K562 (cell line): ENCODE measurements at regions not wholly inside any gene's neighbourhood (a gene's known extent, or its start where the extent isn't known, plus 50 kb on each side); places are given as distances from the start of the nearest gene placed in this dataset.

ENCODE experiments used
- ATAC-seq: fragments of 200-7000 bp; cut with Tn5 transposase; 3 replicates; pipeline ENCODE4 v1.9.1; 2020; ENCODE audit warnings: moderate library complexity
- BruUV-seq: library from RNA; stranded (reverse); fragments of 400-500 nt; replicated peaks from 2 replicates; lab custom pipeline; 2021; lab: Mats Ljungman, UMichigan
- CTCF ChIA-PET: fragments of 300-600 bp; formaldehyde crosslinking; extraction: SDS; loops from one replicate; lab custom pipeline; 2021; ENCODE audit warnings: low intra/inter-chr PET ratio; lab: Yijun Ruan, JAX
- POLR2A ChIA-PET: fragments of 300-600, 350-650 bp; sonication (Branson Sonifier 250); formaldehyde crosslinking; extraction: SDS; loops from one replicate; lab custom pipeline; 2021; ENCODE audit warnings: antibody characterized with exemption, inconsistent platforms; lab: Yijun Ruan, JAX
- DNase-seq, 4 experiments: peaks; one replicate each; pipeline versions ENCODE4 v3.0.0 to v3.0.0-alpha.2; 2011 to 2018; ENCODE audit warnings: low spot score in 3 of 4, mixed read lengths in 3 of 4; ENCODE audit errors: extremely low read depth in 1 of 4
- FAIRE-seq: peaks from 2 replicates; lab custom pipeline; 2011; peaks lifted over from hg19 to GRCh38; lab: Jason Lieb, UNC
- H2AFZ ChIP-seq: 2 replicates; pipeline ENCODE4 v1.6.0; 2011; ENCODE audit warnings: low read depth, low read length, control low read depth, inconsistent platforms
- H3K27ac ChIP-seq: fragments of 200-600 bp; 3 replicates; pipeline ENCODE4 v1.8.0; 2011; ENCODE audit warnings: low read depth, mild to moderate bottlenecking, control low read depth, inconsistent platforms, low read length, moderate library complexity, mixed read lengths; ENCODE audit errors: extremely low read depth
- H3K27me3 ChIP-seq, 2 experiments: fragments of 300-600 bp in 1 of 2; 2 replicates in 1 of 2; 3 replicates in 1 of 2; pipeline versions ENCODE4 v1.6.0 to v1.8.0; 2011; ENCODE audit warnings: inconsistent platforms in 2 of 2, low read length in 2 of 2, mild to moderate bottlenecking in 1 of 2, mixed read lengths in 1 of 2, moderate library complexity in 1 of 2; ENCODE audit not compliant: control insufficient read depth in 2 of 2, insufficient read depth in 2 of 2
- H3K36me3 ChIP-seq: fragments of 300-600 bp; 3 replicates; pipeline ENCODE4 v1.8.0; 2011; ENCODE audit warnings: mild to moderate bottlenecking, low read length, inconsistent platforms; ENCODE audit not compliant: control insufficient read depth, insufficient read depth
- H3K4me1 ChIP-seq, 2 experiments: fragments of 200-600 bp in 1 of 2; replicated peaks in 1 of 2; 2 replicates in 1 of 2; 3 replicates in 1 of 2; pipeline versions ENCODE4 v1.5.1 to v1.8.0; 2011; ENCODE audit warnings: inconsistent platforms in 2 of 2, low read length in 2 of 2, mild to moderate bottlenecking in 1 of 2, mixed read lengths in 1 of 2, moderate library complexity in 1 of 2; ENCODE audit not compliant: control insufficient read depth in 2 of 2, insufficient read depth in 2 of 2
- H3K4me2 ChIP-seq: 2 replicates; pipeline ENCODE4 v1.6.1; 2011; ENCODE audit warnings: low read length, control low read depth, inconsistent platforms, mixed read lengths; ENCODE audit not compliant: insufficient read depth
- H3K4me3 ChIP-seq: fragments of 200-600 bp; sonication (generic), shearing (Covaris generic); 2 replicates; pipeline ENCODE4 v1.5.1; 2016; ENCODE audit warnings: control low read depth, inconsistent platforms
- H3K79me2 ChIP-seq: fragments of 200-600 bp; 3 replicates; pipeline ENCODE4 v1.8.0; 2011; ENCODE audit warnings: low read length, inconsistent platforms; ENCODE audit not compliant: control insufficient read depth, insufficient read depth
- H3K9ac ChIP-seq, 2 experiments: 2 replicates each; pipeline versions ENCODE4 v1.6.0 to v1.6.1; 2011; ENCODE audit warnings: low read depth in 2 of 2, low read length in 2 of 2, control low read depth in 1 of 2, inconsistent platforms in 1 of 2, mild to moderate bottlenecking in 1 of 2, mixed read lengths in 1 of 2; ENCODE audit not compliant: insufficient read depth in 1 of 2
- H3K9me1 ChIP-seq: one replicate; pipeline ENCODE4 v1.6.0; 2011; ENCODE audit warnings: inconsistent platforms, mild to moderate bottlenecking, low read length, moderate library complexity; ENCODE audit not compliant: control insufficient read depth, insufficient read depth
- H3K9me3 ChIP-seq: replicated peaks from 2 replicates; pipeline ENCODE4 v1.5.1; 2011; ENCODE audit warnings: low read depth, low read length, inconsistent platforms; ENCODE audit not compliant: control insufficient read depth, insufficient read depth
- H4K20me1 ChIP-seq: replicated peaks from 2 replicates; pipeline ENCODE4 v1.6.1; 2011; ENCODE audit warnings: low read length, inconsistent platforms, mixed read lengths; ENCODE audit not compliant: control insufficient read depth, insufficient read depth
- COPS2 ChIP-seq: fragments of 450-650 bp; conservative IDR thresholded peaks from 2 replicates; pipeline ENCODE4 v1.6.1; 2016; ENCODE audit warnings: mild to moderate bottlenecking, moderate library complexity
- CREB5 ChIP-seq: fragments of 250-450 bp; sonication (Bioruptor Pico); IDR thresholded peaks from 2 replicates; pipeline ENCODE4 v1.5.0; 2020; ENCODE audit warnings: mild to moderate bottlenecking
- E4F1 ChIP-seq: fragments of 250-450 bp; sonication (Bioruptor Pico); IDR thresholded peaks from 2 replicates; pipeline ENCODE4 v1.5.0; 2021; ENCODE audit warnings: mild to moderate bottlenecking, borderline replicate concordance
- FOXJ2 ChIP-seq: fragments of 200-800 bp; sonication (Bioruptor generic); IDR thresholded peaks from 2 replicates; pipeline ENCODE4 v1.6.1; 2016; ENCODE audit warnings: missing genetic modification characterization, missing compliant biosample characterization
- GABPB1 ChIP-seq: sonication (generic); formaldehyde crosslinking; IDR thresholded peaks from 2 replicates; pipeline ENCODE4 v1.8.0; 2022; ENCODE audit warnings: mild to moderate bottlenecking, missing genetic modification reagents
- GMEB1 ChIP-seq: fragments of 250-450 bp; sonication (Bioruptor Pico); IDR thresholded peaks from 2 replicates; pipeline ENCODE4 v1.4.0; 2020; ENCODE audit warnings: mild to moderate bottlenecking
- MBD1 ChIP-seq: fragments of 250-450 bp; sonication (Bioruptor Pico); IDR thresholded peaks from 2 replicates; pipeline ENCODE4 v1.8.0; 2022; ENCODE audit warnings: inconsistent platforms
- MXI1 ChIP-seq: IDR thresholded peaks from 2 replicates; pipeline ENCODE4 v1.6.1; 2011; ENCODE audit warnings: low read depth, mild to moderate bottlenecking, improper control_type of control experiment, low read length
- NCOA2 ChIP-seq, 2 experiments: fragments of 450-650 bp; IDR thresholded peaks; 2 replicates each; pipeline ENCODE4 v1.6.1; 2018; ENCODE audit warnings: mild to moderate bottlenecking in 2 of 2, moderate library complexity in 1 of 2; ENCODE audit not compliant: partially characterized antibody in 2 of 2
- TRIM24 ChIP-seq, 2 experiments: fragments of 450-650 bp; IDR thresholded peaks; 2 replicates each; pipeline ENCODE4 v1.6.1; 2016
- ZBTB1 ChIP-seq: sonication (generic); formaldehyde crosslinking; IDR thresholded peaks from 2 replicates; pipeline ENCODE4 v1.8.1; 2023; ENCODE audit warnings: missing genetic modification reagents, low read depth, mild to moderate bottlenecking, borderline replicate concordance
- ZKSCAN8 ChIP-seq: fragments of 200-800 bp; sonication (Bioruptor generic); IDR thresholded peaks from 2 replicates; pipeline ENCODE4 v1.6.1; 2016; ENCODE audit warnings: missing genetic modification characterization, missing compliant biosample characterization
- WGBS: fragments of 100-300 bp; shearing (Covaris generic); methylation state at CpG from one replicate; pipeline ENCODE4 v1.1.6; 2016; ENCODE audit warnings: low coverage, mixed read lengths; ENCODE audit not compliant: insufficient coverage; ENCODE audit errors: missing lambda C conversion rate; 5-methylcytosine and 5-hydroxymethylcytosine counted together
- in situ Hi-C: fragments of 300-500 bp; cut with MboI; formaldehyde crosslinking; loops from 4 replicates; pipeline ENCODE4 v1.15.0; 2018; ENCODE audit warnings: inconsistent platforms, mixed read lengths
- intact Hi-C: fragments of 100-400 bp; cut with micrococcal nuclease; formaldehyde crosslinking; loops from 2 replicates; pipeline ENCODE4 v1.14.2; 2022

- TF ChIP-seq NCOA2 (IDR thresholded peaks at IDR 0.05; ENCODE audit: partially characterized antibody in 2 of 2) (no peak), FOXJ2 (tag) (no peak), ZBTB1 (CRISPR knock-in tag) (no peak), GABPB1 (CRISPR knock-in tag) (no peak), COPS2 (no peak), TRIM24 (IDR thresholded peaks at IDR 0.05) (no peak), MXI1 (no peak), E4F1 (CRISPR knock-in tag) (no peak), GMEB1 (CRISPR knock-in tag) (no peak), CREB5 (no peak), ZKSCAN8 (CRISPR knock-in tag) (no peak), MBD1 (no peak)
- TF ChIP-seq, all 486 proteins: peak for 0
- Histone ChIP-seq H3K9ac (no peak overlapping the region), H3K4me2 (no peak overlapping the region), H3K79me2 (no peaks in the 10 kb centered on the region), H3K4me1 (no peaks in the 10 kb centered on the region), H3K27me3 (no peaks in the 10 kb centered on the region), H3K36me3 (no peaks in the 10 kb centered on the region), H2AFZ (no peak overlapping the region), H3K9me3 (no peaks in the 10 kb centered on the region), H3K9me1 (no peaks in the 10 kb centered on the region), H3K4me3 (no peak overlapping the region), H3K27ac (no peak overlapping the region), H4K20me1 (no peaks in the 10 kb centered on the region)
- no TSS peak for BruUV-seq
- CTCF ChIA-PET: no interaction called here
- POLR2A ChIA-PET: no interaction called here
- WGBS: 0% methylated on average over 1 of the region's 1 CpG
- intact Hi-C loops (no loop called here), in situ Hi-C loops (no loop called here)
- ATAC-seq (no peak), DNase-seq (no peak), FAIRE-seq (no peak)
Measured at GRCh38 chr5:61719124-61719523, 387.1 kb downstream of the ZSWIM6 start.
